ENCODE measurements at regions not wholly inside any gene's neighbourhood (a gene's known extent, or its start where the extent isn't known, plus 50 kb on each side); places are given as distances from the start of the nearest gene placed in this dataset.

DNA sequence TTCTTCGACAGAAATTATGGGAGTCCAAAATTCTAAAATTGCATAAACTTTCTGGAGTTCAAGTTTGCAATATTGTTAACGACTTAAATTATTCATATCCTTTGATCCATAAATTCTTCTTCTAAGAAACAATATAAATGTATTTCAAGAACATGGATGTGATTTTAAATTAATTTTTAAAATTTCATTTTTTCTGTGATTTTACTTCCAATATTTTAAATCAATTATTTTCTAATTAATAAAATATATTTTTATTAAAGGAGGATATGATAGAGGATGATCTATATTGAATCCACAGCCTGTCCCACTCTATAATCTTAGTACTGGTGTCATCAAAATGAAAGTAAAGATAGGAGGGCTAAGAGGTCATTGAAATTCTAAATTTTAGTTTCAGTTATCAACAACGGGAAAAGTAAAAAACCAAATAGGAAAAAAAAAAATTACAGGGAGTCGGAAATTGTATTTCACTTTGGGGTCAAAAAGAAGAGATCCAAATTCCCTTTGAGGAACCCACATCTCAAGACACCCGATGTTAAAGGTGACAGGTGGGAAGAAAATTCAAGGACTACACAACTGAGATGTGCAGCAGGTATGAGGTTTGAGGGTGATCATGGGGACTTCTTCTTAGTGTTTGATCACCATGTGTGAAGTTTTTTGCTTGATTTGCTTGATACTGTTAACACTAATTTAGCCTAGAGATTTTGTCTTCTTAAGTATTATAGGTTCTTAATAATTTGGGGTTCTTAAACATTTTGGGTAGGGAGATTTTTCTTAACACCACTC is 154.8 kb upstream of the RGS18 start:
- DNase-seq (ENCODE audit: low read depth in 2 of 2) = no peak
- Histone ChIP-seq H3K27ac (ENCODE audit: insufficient read depth, low read length) (no peak overlapping the region), H3K27me3 (ENCODE audit: control insufficient read depth, insufficient read depth, low read length) (no peaks in the 10 kb centered on the region), H3K9me3 (ENCODE audit: control insufficient read depth, insufficient read depth, low read depth, low read length) (no peaks in the 10 kb centered on the region), H3K79me2 (ENCODE audit: control insufficient read depth, insufficient read depth, low read length) (no peaks in the 10 kb centered on the region), H3K4me1 (ENCODE audit: control insufficient read depth, extremely low read depth, insufficient read depth, low read length) (no peaks in the 10 kb centered on the region), H3K9ac (ENCODE audit: insufficient read depth, low read length) (no peak overlapping the region), H2AFZ (ENCODE audit: low read length) (no peak overlapping the region), H4K20me1 (ENCODE audit: control insufficient read depth, extremely low read depth, insufficient read depth, low read length) (no peaks in the 10 kb centered on the region), H3K36me3 (ENCODE audit: control insufficient read depth, insufficient read depth, low read length) (no peaks in the 10 kb centered on the region), H3K4me3 (replicated peaks in 1 of 4; ENCODE audit: control extremely low read depth in 1 of 4, insufficient read depth in 1 of 4, low read depth in 3 of 4, low read length in 4 of 4) (no peak overlapping the region), H3K4me2 (ENCODE audit: extremely low read depth, insufficient read depth, low read length) (no peak overlapping the region)
- TF ChIP-seq, protein P1, sequence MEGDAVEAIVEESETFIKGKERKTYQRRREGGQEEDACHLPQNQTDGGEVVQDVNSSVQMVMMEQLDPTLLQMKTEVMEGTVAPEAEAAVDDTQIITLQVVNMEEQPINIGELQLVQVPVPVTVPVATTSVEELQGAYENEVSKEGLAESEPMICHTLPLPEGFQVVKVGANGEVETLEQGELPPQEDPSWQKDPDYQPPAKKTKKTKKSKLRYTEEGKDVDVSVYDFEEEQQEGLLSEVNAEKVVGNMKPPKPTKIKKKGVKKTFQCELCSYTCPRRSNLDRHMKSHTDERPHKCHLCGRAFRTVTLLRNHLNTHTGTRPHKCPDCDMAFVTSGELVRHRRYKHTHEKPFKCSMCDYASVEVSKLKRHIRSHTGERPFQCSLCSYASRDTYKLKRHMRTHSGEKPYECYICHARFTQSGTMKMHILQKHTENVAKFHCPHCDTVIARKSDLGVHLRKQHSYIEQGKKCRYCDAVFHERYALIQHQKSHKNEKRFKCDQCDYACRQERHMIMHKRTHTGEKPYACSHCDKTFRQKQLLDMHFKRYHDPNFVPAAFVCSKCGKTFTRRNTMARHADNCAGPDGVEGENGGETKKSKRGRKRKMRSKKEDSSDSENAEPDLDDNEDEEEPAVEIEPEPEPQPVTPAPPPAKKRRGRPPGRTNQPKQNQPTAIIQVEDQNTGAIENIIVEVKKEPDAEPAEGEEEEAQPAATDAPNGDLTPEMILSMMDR (conservative IDR thresholded peaks at IDR 0.05 in 1 of 2, IDR thresholded peaks at IDR 0.05 in 1 of 2; ENCODE audit: low read depth in 1 of 2, low read length in 2 of 2) = no peak
- no peak for TF ChIP-seq EZH2 (IDR thresholded peaks at IDR 0.05; ENCODE audit: low read length, missing control alignments)

DNA sequence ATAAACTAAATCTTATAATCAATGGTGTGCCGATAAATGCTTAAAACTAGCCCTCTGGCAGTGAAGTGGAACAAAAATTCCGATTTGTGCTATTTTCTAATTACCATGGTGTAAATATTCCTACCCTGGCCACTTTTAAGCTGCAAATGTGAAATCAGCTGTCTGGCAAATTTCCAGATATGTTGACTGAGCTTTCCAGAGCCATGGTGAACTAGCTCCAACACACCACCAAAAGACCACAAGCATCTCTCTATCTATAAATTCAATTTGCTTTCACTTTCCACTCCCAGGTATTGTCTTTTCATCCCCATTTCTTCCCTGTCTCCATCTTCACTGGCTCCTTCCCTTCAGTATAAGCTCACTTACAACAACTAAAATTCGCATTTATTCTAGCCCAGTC is 152.3 kb upstream of the RGS18 start:
- no peak overlapping the region for H3K4me2 ChIP-seq (ENCODE audit: extremely low read depth, insufficient read depth, low read length)
- no peaks in the 10 kb centered on the region for H3K36me3 ChIP-seq (ENCODE audit: control insufficient read depth, insufficient read depth, low read length)
- no peak for DNase-seq (ENCODE audit: low read depth in 2 of 2)
- H3K79me2 ChIP-seq (ENCODE audit: control insufficient read depth, insufficient read depth, low read length) = no peaks in the 10 kb centered on the region
- H3K27ac ChIP-seq (ENCODE audit: insufficient read depth, low read length) = no peak overlapping the region
- TF ChIP-seq EZH2 (IDR thresholded peaks at IDR 0.05; ENCODE audit: low read length, missing control alignments) = no peak
- TF ChIP-seq, protein P1 (conservative IDR thresholded peaks at IDR 0.05 in 1 of 2, IDR thresholded peaks at IDR 0.05 in 1 of 2; ENCODE audit: low read depth in 1 of 2, low read length in 2 of 2) = no peak
- H3K9me3 ChIP-seq (ENCODE audit: control insufficient read depth, insufficient read depth, low read depth, low read length) = no peaks in the 10 kb centered on the region
- H3K27me3 ChIP-seq (ENCODE audit: control insufficient read depth, insufficient read depth, low read length) = no peaks in the 10 kb centered on the region
- no peak overlapping the region for H3K4me3 ChIP-seq (replicated peaks in 1 of 4; ENCODE audit: control extremely low read depth in 1 of 4, insufficient read depth in 1 of 4, low read depth in 3 of 4, low read length in 4 of 4)
- H2AFZ ChIP-seq (ENCODE audit: low read length) = no peak overlapping the region
- no peaks in the 10 kb centered on the region for H3K4me1 ChIP-seq (ENCODE audit: control insufficient read depth, extremely low read depth, insufficient read depth, low read length)
- H4K20me1 ChIP-seq (ENCODE audit: control insufficient read depth, extremely low read depth, insufficient read depth, low read length) = no peaks in the 10 kb centered on the region
- H3K9ac ChIP-seq (ENCODE audit: insufficient read depth, low read length) = no peak overlapping the region

DNA sequence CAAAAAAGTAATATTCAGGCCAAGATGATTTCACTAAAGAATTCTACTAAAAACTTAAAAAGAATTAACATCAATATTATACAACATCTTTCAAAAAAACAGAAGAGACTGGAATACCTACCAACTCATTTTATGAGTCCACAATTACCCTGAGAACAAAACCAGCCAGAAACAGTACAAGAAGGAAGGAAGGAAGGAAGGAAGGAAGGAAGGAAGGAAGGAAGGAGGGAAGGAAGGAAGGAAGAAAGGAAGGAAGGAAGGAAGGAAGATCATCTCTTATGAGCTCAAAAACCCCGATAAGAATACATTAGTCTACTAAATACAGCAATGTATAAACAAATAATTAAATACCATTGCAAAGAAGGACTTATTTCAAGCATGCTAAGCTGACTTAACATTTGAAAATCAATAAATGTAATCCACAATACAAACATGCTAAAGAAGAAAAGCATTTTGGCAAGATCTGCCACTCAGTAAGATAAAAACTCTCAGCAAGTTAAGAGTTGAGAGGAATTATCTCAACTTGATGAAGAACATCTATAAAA is 149.9 kb upstream of the RGS18 start:
- Histone ChIP-seq H3K79me2 (ENCODE audit: control insufficient read depth, insufficient read depth, low read length) (no peaks in the 10 kb centered on the region), H3K27ac (ENCODE audit: insufficient read depth, low read length) (no peak overlapping the region), H3K9me3 (ENCODE audit: control insufficient read depth, insufficient read depth, low read depth, low read length) (no peaks in the 10 kb centered on the region), H3K27me3 (ENCODE audit: control insufficient read depth, insufficient read depth, low read length) (no peaks in the 10 kb centered on the region), H3K36me3 (ENCODE audit: control insufficient read depth, insufficient read depth, low read length) (no peaks in the 10 kb centered on the region), H2AFZ (ENCODE audit: low read length) (no peak overlapping the region), H3K9ac (ENCODE audit: insufficient read depth, low read length) (no peak overlapping the region), H3K4me2 (ENCODE audit: extremely low read depth, insufficient read depth, low read length) (no peak overlapping the region), H3K4me1 (ENCODE audit: control insufficient read depth, extremely low read depth, insufficient read depth, low read length) (no peaks in the 10 kb centered on the region), H3K4me3 (replicated peaks in 1 of 4; ENCODE audit: control extremely low read depth in 1 of 4, insufficient read depth in 1 of 4, low read depth in 3 of 4, low read length in 4 of 4) (no peak overlapping the region), H4K20me1 (ENCODE audit: control insufficient read depth, extremely low read depth, insufficient read depth, low read length) (no peaks in the 10 kb centered on the region)
- TF ChIP-seq, protein P1 (conservative IDR thresholded peaks at IDR 0.05 in 1 of 2, IDR thresholded peaks at IDR 0.05 in 1 of 2; ENCODE audit: low read depth in 1 of 2, low read length in 2 of 2) = no peak
- no peak for TF ChIP-seq EZH2 (IDR thresholded peaks at IDR 0.05; ENCODE audit: low read length, missing control alignments)
- DNase-seq (ENCODE audit: low read depth in 2 of 2) = no peak

Measured in fibroblast of lung (primary cell).